Vagina (tissue), 2 donors: ENCODE measurements at regions not wholly inside any gene's neighbourhood (a gene's known extent, or its start where the extent isn't known, plus 50 kb on each side); places are given as distances from the start of the nearest gene placed in this dataset.

ENCODE experiments used
- DNase-seq, 2 donors: peaks; one replicate each; pipeline ENCODE4 v3.0.0-alpha.2; 2017; ENCODE audit errors: extremely low spot score in 2 of 2
- H3K27ac ChIP-seq: fragments of 200-600 bp; sonication (generic); one replicate; pipeline ENCODE4 v1.5.1; 2019
- H3K27me3 ChIP-seq: fragments of 200-600 bp; sonication (generic); one replicate; pipeline ENCODE4 v1.5.1; 2019
- H3K36me3 ChIP-seq, 2 donors: fragments of 200-600 bp; sonication (generic); one replicate each; pipeline ENCODE4 v1.5.1; 2017 to 2019
- H3K4me1 ChIP-seq: fragments of 200-600 bp; sonication (generic); one replicate; pipeline ENCODE4 v1.5.1; 2019
- H3K4me3 ChIP-seq, 2 donors: fragments of 200-600 bp; sonication (generic); 1 replicate in 1 of 2; 2 replicates in 1 of 2; pipeline ENCODE4 v1.5.1; 2016 to 2019
- H3K9me3 ChIP-seq: fragments of 200-600 bp; sonication (generic); one replicate; pipeline ENCODE4 v1.5.1; 2019
- CTCF ChIP-seq, 3 experiments: fragments of 450-650 bp in 2 of 3; fragments of 200-600 bp in 1 of 3; sonication (generic) in 1 of 3; IDR thresholded peaks; one replicate each; pipeline ENCODE4 v1.5.1; 2017 to 2019; ENCODE audit warnings: antibody characterized with exemption in 3 of 3, mild to moderate bottlenecking in 2 of 3, moderate library complexity in 2 of 3
- POLR2A ChIP-seq, 2 donors: fragments of 450-650 bp; IDR thresholded peaks; one replicate each; pipeline ENCODE4 v1.6.1; 2017; ENCODE audit warnings: antibody characterized with exemption in 2 of 2, mild to moderate bottlenecking in 2 of 2, moderate library complexity in 2 of 2
- POLR2AphosphoS5 ChIP-seq, 2 donors: sonication (generic); formaldehyde crosslinking; IDR thresholded peaks; one replicate each; pipeline ENCODE4 v1.9.0; 2017; ENCODE audit warnings: antibody characterized with exemption in 2 of 2, mild to moderate bottlenecking in 2 of 2, low read depth in 1 of 2; ENCODE audit not compliant: insufficient read depth in 1 of 2
- intact Hi-C: fragments of 100-400 bp; cut with DNase I; formaldehyde crosslinking; loops from one replicate; pipeline ENCODE4 v1.15.1; 2023

GRCh38 chr5:152933056-152933455 lies 528.0 kb upstream of the NMUR2 start:
- Histone ChIP-seq H3K4me1 (no peaks in the 10 kb centered on the region), H3K36me3 (no peaks in the 10 kb centered on the region), H3K27ac (no peak overlapping the region), H3K27me3 (no peaks in the 10 kb centered on the region), H3K9me3 (no peaks in the 10 kb centered on the region), H3K4me3 (no peak overlapping the region)
- DNase-seq, result no peak
- TF ChIP-seq CTCF (IDR thresholded peaks at IDR 0.05) (no peak), POLR2A (IDR thresholded peaks at IDR 0.05) (no peak), POLR2AphosphoS5 (IDR thresholded peaks at IDR 0.05; ENCODE audit: insufficient read depth in 1 of 2, low read depth in 1 of 2) (no peak)
- intact Hi-C loops, result no loop called here

- intact Hi-C loops, result no loop called here
- Histone ChIP-seq H3K9me3 (no peaks in the 10 kb centered on the region), H3K4me1 (no peaks in the 10 kb centered on the region), H3K27ac (no peak overlapping the region), H3K4me3 (no peak overlapping the region), H3K27me3 (no peaks in the 10 kb centered on the region), H3K36me3 (no peaks in the 10 kb centered on the region)
- no peak for TF ChIP-seq CTCF (IDR thresholded peaks at IDR 0.05)
- no peak for TF ChIP-seq POLR2AphosphoS5 (IDR thresholded peaks at IDR 0.05; ENCODE audit: insufficient read depth in 1 of 2, low read depth in 1 of 2)
- no peak for TF ChIP-seq POLR2A (IDR thresholded peaks at IDR 0.05)
- DNase-seq, result no peak
Measured at GRCh38 chr5:152938630-152939029, 533.6 kb upstream of the NMUR2 start.

- DNase-seq, result no peak
- Histone ChIP-seq H3K9me3 (no peaks in the 10 kb centered on the region), H3K27ac (no peak overlapping the region), H3K27me3 (no peaks in the 10 kb centered on the region), H3K4me1 (no peaks in the 10 kb centered on the region), H3K4me3 (no peak overlapping the region), H3K36me3 (no peaks in the 10 kb centered on the region)
- TF ChIP-seq CTCF (IDR thresholded peaks at IDR 0.05), result no peak
- TF ChIP-seq POLR2AphosphoS5 (IDR thresholded peaks at IDR 0.05; ENCODE audit: insufficient read depth in 1 of 2, low read depth in 1 of 2), result no peak
- TF ChIP-seq POLR2A (IDR thresholded peaks at IDR 0.05), result no peak
- intact Hi-C loops, result no loop called here
Measured at GRCh38 chr5:152942633-152943336, 537.7 kb upstream of the NMUR2 start.

- intact Hi-C loops, result no loop called here
- H3K27ac ChIP-seq, result no peak overlapping the region
- no peak for TF ChIP-seq CTCF (IDR thresholded peaks at IDR 0.05)
- no peak for TF ChIP-seq POLR2A (IDR thresholded peaks at IDR 0.05)
- no peak for TF ChIP-seq POLR2AphosphoS5 (IDR thresholded peaks at IDR 0.05; ENCODE audit: insufficient read depth in 1 of 2, low read depth in 1 of 2)
Measured at GRCh38 chr5:152953788-152954483, 536.5 kb upstream of the GRIA1 start.

More at GRCh38 chr5:152953788-152954483, 536.5 kb upstream of the GRIA1 start:
- H3K9me3 ChIP-seq, result no peaks in the 10 kb centered on the region
- DNase-seq, result no peak
- H3K36me3 ChIP-seq, result no peaks in the 10 kb centered on the region
- H3K4me3 ChIP-seq, result no peak overlapping the region
- H3K27me3 ChIP-seq, result no peaks in the 10 kb centered on the region
- no peaks in the 10 kb centered on the region for H3K4me1 ChIP-seq
